Central memory CD8-positive, alpha-beta T cell (primary cell): ENCODE measurements at regions not wholly inside any gene's neighbourhood (a gene's known extent, or its start where the extent isn't known, plus 50 kb on each side); places are given as distances from the start of the nearest gene placed in this dataset.
"Not testable (repeated sequence)": the region's sequence is repeated elsewhere in the genome, so short reads cannot be mapped to it uniquely, and the experiment has no call there.

Experiments
- ATAC-seq: fragments of 150-1000 bp; cut with Tn5 transposase; replicated peaks from 2 replicates; pipeline ENCODE4 v1.10.0; 2022; ENCODE audit warnings: mild to moderate bottlenecking, moderate FRiP score, moderate number of reproducible peaks; ENCODE audit not compliant: poor library complexity, severe bottlenecking; ENCODE audit errors: extremely low read depth
- DNase-seq, 2 donors: peaks; one replicate each; pipeline ENCODE4 v3.0.0; 2021; ENCODE audit warnings: low spot score in 2 of 2
- H3K27ac Mint-ChIP-seq: one replicate; pipeline ENCODE4 v1.8.0; 2022; ENCODE audit warnings: low read depth, mild to moderate bottlenecking, moderate library complexity, mixed read lengths
- H3K27me3 Mint-ChIP-seq: one replicate; pipeline ENCODE4 v1.8.0; 2022; ENCODE audit warnings: mixed read lengths
- H3K36me3 Mint-ChIP-seq: one replicate; pipeline ENCODE4 v1.8.0; 2022; ENCODE audit warnings: mild to moderate bottlenecking, moderate library complexity, mixed read lengths; ENCODE audit not compliant: insufficient read depth
- H3K4me1 Mint-ChIP-seq: one replicate; pipeline ENCODE4 v1.8.0; 2022; ENCODE audit warnings: mixed read lengths
- H3K4me3 Mint-ChIP-seq: one replicate; pipeline ENCODE4 v1.8.0; 2022; ENCODE audit warnings: mild to moderate bottlenecking, moderate library complexity, mixed read lengths
- H3K9me3 Mint-ChIP-seq: one replicate; pipeline ENCODE4 v1.8.0; 2022; ENCODE audit warnings: mixed read lengths

DNA sequence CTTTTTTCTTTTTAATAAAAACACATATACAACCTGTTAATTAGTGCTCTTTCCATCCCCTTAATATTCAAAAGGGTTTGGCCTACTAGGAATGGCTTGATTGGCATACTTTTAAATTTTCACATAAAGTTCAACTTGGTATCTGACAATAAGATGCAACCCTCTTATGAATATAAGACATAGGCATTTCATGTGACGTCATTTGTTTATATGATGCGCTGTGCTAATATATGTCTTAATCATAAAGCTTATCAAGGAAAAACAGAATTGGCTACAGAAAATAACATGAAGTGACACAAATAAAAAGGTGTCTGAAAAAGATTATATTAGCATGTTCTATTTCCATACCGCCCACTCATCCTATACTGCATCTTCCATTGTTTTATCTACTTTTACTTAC, 1642.4 kb downstream of the EFNA5 start:
- H3K9me3 Mint-ChIP-seq: no peaks in the 10 kb centered on the region
- no peak overlapping the region for H3K27ac Mint-ChIP-seq
- H3K36me3 Mint-ChIP-seq: no peaks in the 10 kb centered on the region
- no peak for DNase-seq
- H3K27me3 Mint-ChIP-seq: no peaks in the 10 kb centered on the region
- H3K4me3 Mint-ChIP-seq: no peak overlapping the region
- ATAC-seq: no peak
- no peaks in the 10 kb centered on the region for H3K4me1 Mint-ChIP-seq

- DNase-seq: no peak
- Mint-ChIP-seq H3K4me3 (no peak overlapping the region), H3K27me3 (no peaks in the 10 kb centered on the region), H3K27ac (no peak overlapping the region), H3K36me3 (no peaks in the 10 kb centered on the region), H3K9me3 (peaks cover 27% of the 10 kb centered on the region), H3K4me1 (no peaks in the 10 kb centered on the region)
- no peak for ATAC-seq
Measured at GRCh38 chr5:106020894-106021293, 1649.8 kb downstream of the EFNA5 start.

- Mint-ChIP-seq H3K9me3 (peaks cover 28% of the 10 kb centered on the region), H3K36me3 (no peaks in the 10 kb centered on the region), H3K4me3 (no peak overlapping the region), H3K27me3 (no peaks in the 10 kb centered on the region), H3K27ac (no peak overlapping the region), H3K4me1 (no peaks in the 10 kb centered on the region)
- no peak for DNase-seq
- ATAC-seq: no peak
Measured at GRCh38 chr5:106019261-106019660, 1651.5 kb downstream of the EFNA5 start.

DNA sequence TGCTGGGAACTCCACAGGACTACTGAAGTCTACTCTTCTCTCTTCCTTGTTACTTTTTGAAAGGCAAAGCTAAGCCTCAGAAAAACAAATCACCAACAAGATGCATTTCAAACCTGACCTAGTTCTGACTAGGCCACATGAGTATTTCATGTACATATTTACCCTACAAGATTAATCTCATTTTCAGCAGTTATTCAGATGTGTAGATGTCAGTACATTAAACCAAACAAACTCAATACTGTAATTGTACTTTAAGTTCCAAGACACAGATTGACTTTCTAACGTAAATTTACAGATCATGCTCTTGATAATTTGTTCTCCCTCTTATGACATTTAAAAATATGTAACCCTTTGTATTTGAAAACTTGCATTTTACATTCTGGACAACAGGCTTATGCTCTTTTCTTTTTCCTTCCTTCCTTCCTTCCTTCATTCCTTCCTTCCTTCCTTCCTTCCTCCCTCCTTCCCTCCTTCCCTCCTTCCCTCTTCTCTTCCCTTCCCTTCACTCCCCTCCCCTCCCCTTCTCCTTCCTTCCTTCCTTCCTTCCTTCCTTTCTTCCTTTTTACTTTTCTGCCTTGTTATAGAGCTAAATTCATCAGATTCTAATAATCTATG, 1653.4 kb downstream of the EFNA5 start:
- Mint-ChIP-seq H3K36me3 (peaks cover under 1% of the 10 kb centered on the region), H3K27me3 (no peaks in the 10 kb centered on the region), H3K27ac (no peak overlapping the region), H3K9me3 (peaks cover 29% of the 10 kb centered on the region), H3K4me1 (no peaks in the 10 kb centered on the region), H3K4me3 (no peak overlapping the region)
- DNase-seq: no peak
- ATAC-seq: no peak

GRCh38 chr5:106014262-106014661, 1656.5 kb downstream of the EFNA5 start:
- no peaks in the 10 kb centered on the region for H3K4me1 Mint-ChIP-seq
- H3K4me3 Mint-ChIP-seq: no peak overlapping the region
- no peak overlapping the region for H3K27ac Mint-ChIP-seq
- H3K27me3 Mint-ChIP-seq: no peaks in the 10 kb centered on the region
- H3K9me3 Mint-ChIP-seq: peaks cover 42% of the 10 kb centered on the region
- no peak for DNase-seq
- ATAC-seq: no peak
- peaks cover 1% of the 10 kb centered on the region for H3K36me3 Mint-ChIP-seq

GRCh38 chr5:106006242-106006641, 1664.5 kb downstream of the EFNA5 start:
- no peaks in the 10 kb centered on the region for H3K27me3 Mint-ChIP-seq
- ATAC-seq: no peak
- H3K36me3 Mint-ChIP-seq: no peaks in the 10 kb centered on the region
- H3K27ac Mint-ChIP-seq: no peak overlapping the region
- no peak overlapping the region for H3K4me3 Mint-ChIP-seq
- peaks cover 31% of the 10 kb centered on the region for H3K9me3 Mint-ChIP-seq
- no peak for DNase-seq
- no peaks in the 10 kb centered on the region for H3K4me1 Mint-ChIP-seq

- not testable (repeated sequence) for ATAC-seq, H3K4me1 Mint-ChIP-seq, H3K27ac Mint-ChIP-seq, H3K27me3 Mint-ChIP-seq, H3K4me3 Mint-ChIP-seq, DNase-seq, H3K36me3 Mint-ChIP-seq
- peaks cover 40% of the 10 kb centered on the region for H3K9me3 Mint-ChIP-seq
Measured at GRCh38 chr5:105998991-105999390, 1671.7 kb downstream of the EFNA5 start.

- H3K27me3 Mint-ChIP-seq: no peaks in the 10 kb centered on the region
- no peak overlapping the region for H3K4me3 Mint-ChIP-seq
- H3K36me3 Mint-ChIP-seq: no peaks in the 10 kb centered on the region
- ATAC-seq (no peak), DNase-seq (no peak)
- H3K27ac Mint-ChIP-seq: no peak overlapping the region
- no peaks in the 10 kb centered on the region for H3K4me1 Mint-ChIP-seq
- H3K9me3 Mint-ChIP-seq: peaks cover 18% of the 10 kb centered on the region
Measured at GRCh38 chr5:105993027-105993426, 1677.7 kb downstream of the EFNA5 start.

DNA sequence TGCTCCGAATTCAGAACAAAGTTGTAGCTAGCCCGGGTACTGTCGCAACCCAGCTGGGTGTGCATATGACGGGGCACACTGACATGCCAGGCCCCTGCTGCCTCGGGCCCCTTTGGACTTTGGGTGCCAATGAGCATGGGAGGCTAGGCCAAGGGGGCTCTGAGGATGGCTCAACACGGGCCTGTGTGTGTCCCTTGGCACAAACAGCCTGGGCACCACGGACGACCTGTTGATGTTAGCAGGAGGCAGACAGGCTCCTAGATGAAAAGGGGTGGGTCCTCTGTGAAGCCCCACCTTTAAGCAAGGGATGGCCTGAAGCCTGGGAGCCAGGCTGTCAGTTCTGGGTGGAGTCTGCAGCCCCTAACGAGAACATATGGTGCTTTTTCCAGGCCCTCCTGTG, 1688.2 kb downstream of the EFNA5 start:
- no peaks in the 10 kb centered on the region for H3K36me3 Mint-ChIP-seq
- DNase-seq: no peak
- no peaks in the 10 kb centered on the region for H3K27me3 Mint-ChIP-seq
- no peak overlapping the region for H3K27ac Mint-ChIP-seq
- no peak for ATAC-seq
- H3K4me3 Mint-ChIP-seq: no peak overlapping the region
- H3K4me1 Mint-ChIP-seq: no peaks in the 10 kb centered on the region
- peaks cover 10% of the 10 kb centered on the region for H3K9me3 Mint-ChIP-seq

DNA sequence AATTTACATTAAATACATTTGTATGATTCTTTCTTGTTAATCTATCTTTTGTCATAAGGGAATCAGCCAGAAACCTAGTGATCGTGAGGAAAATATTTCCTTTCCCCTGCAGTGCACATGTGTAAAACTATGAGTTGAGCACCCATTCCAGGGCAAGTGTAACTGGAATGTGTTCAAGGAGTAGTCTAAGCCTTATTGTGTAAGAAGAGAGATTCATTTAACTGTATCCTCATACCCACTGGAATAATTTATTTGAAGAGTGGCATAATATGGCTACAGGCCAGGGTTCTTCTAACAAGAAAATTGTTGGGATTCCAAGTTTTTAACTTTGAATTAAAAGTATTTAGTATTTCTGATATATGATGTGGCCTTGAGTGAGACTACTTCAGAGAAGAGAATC, 1692.7 kb downstream of the EFNA5 start:
- Mint-ChIP-seq H3K9me3 (peaks cover 16% of the 10 kb centered on the region), H3K27me3 (no peaks in the 10 kb centered on the region), H3K4me3 (no peak overlapping the region), H3K36me3 (no peaks in the 10 kb centered on the region), H3K27ac (no peak overlapping the region), H3K4me1 (no peaks in the 10 kb centered on the region)
- ATAC-seq (no peak), DNase-seq (no peak)

- H3K36me3 Mint-ChIP-seq: no peaks in the 10 kb centered on the region
- H3K4me1 Mint-ChIP-seq: no peaks in the 10 kb centered on the region
- no peaks in the 10 kb centered on the region for H3K27me3 Mint-ChIP-seq
- peaks cover 16% of the 10 kb centered on the region for H3K9me3 Mint-ChIP-seq
- no peak for DNase-seq
- H3K27ac Mint-ChIP-seq: no peak overlapping the region
- no peak overlapping the region for H3K4me3 Mint-ChIP-seq
- ATAC-seq: no peak
Measured at GRCh38 chr5:105977163-105977562, 1693.6 kb downstream of the EFNA5 start.

DNA sequence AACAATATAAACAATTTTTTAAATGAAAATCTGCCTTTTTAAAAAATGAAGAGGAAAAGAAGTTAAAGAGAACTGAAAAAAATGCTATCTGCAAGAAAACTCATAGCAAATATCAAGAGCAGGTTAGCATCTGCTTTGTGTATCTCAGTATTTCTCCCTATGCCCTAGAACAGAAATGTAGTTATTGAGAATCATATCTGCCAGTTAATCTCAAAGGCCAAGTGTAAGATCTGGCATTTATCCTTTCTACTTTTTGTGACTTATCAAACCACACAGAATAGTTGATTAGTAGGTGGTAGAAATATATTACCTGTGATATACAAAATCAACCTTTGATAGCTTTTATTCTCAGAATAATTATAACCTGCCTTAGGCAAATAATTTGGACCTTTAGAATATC, 1699.8 kb downstream of the EFNA5 start:
- Mint-ChIP-seq H3K36me3 (no peaks in the 10 kb centered on the region), H3K27me3 (no peaks in the 10 kb centered on the region), H3K9me3 (peaks cover 19% of the 10 kb centered on the region), H3K4me3 (no peak overlapping the region), H3K27ac (no peak overlapping the region), H3K4me1 (no peaks in the 10 kb centered on the region)
- ATAC-seq: no peak
- no peak for DNase-seq

- H3K4me3 Mint-ChIP-seq: no peak overlapping the region
- H3K4me1 Mint-ChIP-seq: no peaks in the 10 kb centered on the region
Measured at GRCh38 chr5:105968981-105969380, 1701.8 kb downstream of the EFNA5 start.

More at GRCh38 chr5:105968981-105969380, 1701.8 kb downstream of the EFNA5 start:
- no peaks in the 10 kb centered on the region for H3K27me3 Mint-ChIP-seq
- DNase-seq: no peak
- H3K27ac Mint-ChIP-seq: no peak overlapping the region
- H3K9me3 Mint-ChIP-seq: peaks cover 19% of the 10 kb centered on the region
- no peaks in the 10 kb centered on the region for H3K36me3 Mint-ChIP-seq
- no peak for ATAC-seq
